ENCODE measurements at regions not wholly inside any gene's neighbourhood (a gene's known extent, or its start where the extent isn't known, plus 50 kb on each side); places are given as distances from the start of the nearest gene placed in this dataset.

DNA sequence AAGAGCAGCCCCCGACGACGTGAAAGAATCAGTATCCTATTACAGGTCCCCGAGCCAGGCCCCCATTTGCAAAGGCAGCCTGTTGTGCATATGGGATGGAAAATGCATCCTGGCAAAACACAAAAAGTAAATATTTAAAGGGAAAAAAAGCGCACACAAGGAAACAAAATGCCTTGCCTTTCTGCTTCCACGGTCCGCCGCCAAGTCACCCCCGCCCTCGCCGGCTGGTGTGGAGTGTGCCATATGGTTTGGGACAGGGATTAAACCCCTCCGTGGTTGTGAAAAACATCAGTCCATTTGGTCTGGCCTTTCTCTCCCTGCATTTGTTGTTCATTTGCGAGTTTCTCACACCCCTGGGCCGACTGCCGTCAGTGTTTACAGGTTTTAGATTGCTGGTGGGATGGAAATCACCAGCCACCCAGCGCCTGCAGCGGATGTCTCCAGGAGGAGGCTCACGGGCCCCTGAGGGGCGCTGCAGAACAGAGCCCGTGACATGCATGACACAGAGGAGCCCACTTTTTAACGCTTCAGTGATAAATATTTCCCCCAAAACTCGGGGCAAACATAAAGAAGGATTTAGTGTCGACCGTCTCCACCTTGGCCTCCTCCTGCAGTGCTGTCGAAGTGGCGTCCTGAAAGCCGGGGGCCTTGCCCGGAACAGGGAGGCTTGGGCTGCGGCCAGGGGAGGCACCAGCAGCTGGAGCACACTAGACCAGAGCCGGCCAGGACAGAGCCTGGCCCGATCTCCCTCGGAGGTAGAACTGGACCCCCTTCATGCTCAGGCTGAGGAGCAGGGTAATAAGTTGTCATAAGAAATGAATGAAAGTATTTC is 161.5 kb downstream of the HSD17B3 start:
- TF ChIP-seq, protein P1, sequence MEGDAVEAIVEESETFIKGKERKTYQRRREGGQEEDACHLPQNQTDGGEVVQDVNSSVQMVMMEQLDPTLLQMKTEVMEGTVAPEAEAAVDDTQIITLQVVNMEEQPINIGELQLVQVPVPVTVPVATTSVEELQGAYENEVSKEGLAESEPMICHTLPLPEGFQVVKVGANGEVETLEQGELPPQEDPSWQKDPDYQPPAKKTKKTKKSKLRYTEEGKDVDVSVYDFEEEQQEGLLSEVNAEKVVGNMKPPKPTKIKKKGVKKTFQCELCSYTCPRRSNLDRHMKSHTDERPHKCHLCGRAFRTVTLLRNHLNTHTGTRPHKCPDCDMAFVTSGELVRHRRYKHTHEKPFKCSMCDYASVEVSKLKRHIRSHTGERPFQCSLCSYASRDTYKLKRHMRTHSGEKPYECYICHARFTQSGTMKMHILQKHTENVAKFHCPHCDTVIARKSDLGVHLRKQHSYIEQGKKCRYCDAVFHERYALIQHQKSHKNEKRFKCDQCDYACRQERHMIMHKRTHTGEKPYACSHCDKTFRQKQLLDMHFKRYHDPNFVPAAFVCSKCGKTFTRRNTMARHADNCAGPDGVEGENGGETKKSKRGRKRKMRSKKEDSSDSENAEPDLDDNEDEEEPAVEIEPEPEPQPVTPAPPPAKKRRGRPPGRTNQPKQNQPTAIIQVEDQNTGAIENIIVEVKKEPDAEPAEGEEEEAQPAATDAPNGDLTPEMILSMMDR (conservative IDR thresholded peaks at IDR 0.05; ENCODE audit: low read length): no peak
- no peak for TF ChIP-seq EZH2phosphoT487 (IDR thresholded peaks at IDR 0.05; ENCODE audit: borderline replicate concordance, low read depth, low read length)
